IMR-90 (cell line): ENCODE measurements at regions not wholly inside any gene's neighbourhood (a gene's known extent, or its start where the extent isn't known, plus 50 kb on each side); places are given as distances from the start of the nearest gene placed in this dataset.

ENCODE experiments used
- BHLHE40 ChIP-seq: fragments of 150-350 bp; IDR thresholded peaks from 2 replicates; pipeline ENCODE4 v1.6.1; 2016; ENCODE audit warnings: mild to moderate bottlenecking, low read depth, low read length
- CEBPB ChIP-seq: IDR thresholded peaks from 2 replicates; pipeline ENCODE4 v1.6.1; 2012; ENCODE audit warnings: low read depth, low read length, improper control_type of control experiment
- CHD1 ChIP-seq: IDR thresholded peaks from 2 replicates; pipeline ENCODE4 v1.6.1; 2012; ENCODE audit warnings: low read depth, low read length, improper control_type of control experiment
- CTCF ChIP-seq: conservative IDR thresholded peaks from 2 replicates; pipeline ENCODE4 v1.5.1; 2012; ENCODE audit warnings: mild to moderate bottlenecking, low read depth, low read length, improper control_type of control experiment
- FOS ChIP-seq: fragments of 150-350 bp; IDR thresholded peaks from 2 replicates; pipeline ENCODE4 v1.6.1; 2016; ENCODE audit warnings: low read depth, low read length
- MAFK ChIP-seq: IDR thresholded peaks from 2 replicates; pipeline ENCODE4 v1.6.1; 2012; ENCODE audit warnings: low read depth, low read length, improper control_type of control experiment
- MAZ ChIP-seq: IDR thresholded peaks from 2 replicates; pipeline ENCODE4 v1.6.1; 2012; ENCODE audit warnings: low read depth, mild to moderate bottlenecking, low read length, improper control_type of control experiment, moderate library complexity, borderline replicate concordance
- MXI1 ChIP-seq: IDR thresholded peaks from 2 replicates; pipeline ENCODE4 v1.6.1; 2012; ENCODE audit warnings: low read depth, mild to moderate bottlenecking, low read length, moderate library complexity, borderline replicate concordance
- NFE2L2 ChIP-seq: fragments of 150-350 bp; IDR thresholded peaks from 2 replicates; pipeline ENCODE4 v1.6.1; 2016; ENCODE audit warnings: low read depth, mild to moderate bottlenecking, low read length
- POLR2A ChIP-seq: IDR thresholded peaks from 2 replicates; pipeline ENCODE4 v1.6.1; 2012; ENCODE audit warnings: mild to moderate bottlenecking, low read depth, low read length
- RAD21 ChIP-seq: IDR thresholded peaks from 2 replicates; pipeline ENCODE4 v1.6.1; 2012; ENCODE audit warnings: low read length, improper control_type of control experiment
- RCOR1 ChIP-seq: IDR thresholded peaks from 2 replicates; pipeline ENCODE4 v1.6.1; 2012; ENCODE audit warnings: mild to moderate bottlenecking, low read length, improper control_type of control experiment; ENCODE audit not compliant: insufficient replicate concordance
- RFX5 ChIP-seq: IDR thresholded peaks from 2 replicates; pipeline ENCODE4 v1.8.0; 2012; ENCODE audit warnings: low read depth, mild to moderate bottlenecking, low read length, moderate library complexity
- SMC3 ChIP-seq: fragments of 150-350 bp; IDR thresholded peaks from 2 replicates; pipeline ENCODE4 v1.6.1; 2016; ENCODE audit warnings: low read depth, mild to moderate bottlenecking, antibody characterized with exemption, low read length, moderate library complexity

GRCh38 chr17:68759002-68759342 lies 157.8 kb upstream of the FAM20A start:
- TF ChIP-seq POLR2A (no peak), RFX5 (no peak), CTCF (no peak), NFE2L2 (no peak), RAD21 (no peak), SMC3 (no peak), CEBPB (no peak), CHD1 (no peak), BHLHE40 (no peak), RCOR1 (no peak), MAZ (no peak), FOS (no peak), MAFK (no peak), MXI1 (no peak)
